ENCODE measurements at regions not wholly inside any gene's neighbourhood (a gene's known extent, or its start where the extent isn't known, plus 50 kb on each side); places are given as distances from the start of the nearest gene placed in this dataset.

- no peak for TF ChIP-seq CTCF (IDR thresholded peaks at IDR 0.05)
- no peak for TF ChIP-seq EP300 (IDR thresholded peaks at IDR 0.05; ENCODE audit: borderline replicate concordance in 1 of 2, low read depth in 1 of 2, low read length in 1 of 2)
- no peak for TF ChIP-seq CHD2 (IDR thresholded peaks at IDR 0.05; ENCODE audit: low read length, partially characterized antibody)
- TF ChIP-seq POLR2AphosphoS5 (IDR thresholded peaks at IDR 0.05; ENCODE audit: low read depth, low read length), result no peak
- no peak for TF ChIP-seq EZH2phosphoT487 (IDR thresholded peaks at IDR 0.05; ENCODE audit: borderline replicate concordance, low read depth)
- TF ChIP-seq PBX3 (IDR thresholded peaks at IDR 0.05), result no peak
- TF ChIP-seq ELF1 (IDR thresholded peaks at IDR 0.05), result no peak
- TF ChIP-seq SMC3 (IDR thresholded peaks at IDR 0.05; ENCODE audit: low read depth, low read length), result no peak
- no peak for TF ChIP-seq MXI1 (IDR thresholded peaks at IDR 0.05; ENCODE audit: low read depth, low read length)
Measured at GRCh38 chr7:41608447-41608846, 94.4 kb downstream of the INHBA start.

Measured in SK-N-SH (cell line).